ENCODE measurements at regions not wholly inside any gene's neighbourhood (a gene's known extent, or its start where the extent isn't known, plus 50 kb on each side); places are given as distances from the start of the nearest gene placed in this dataset.

GRCh38 chr3:56917361-56918110 is 115.8 kb upstream of the ARHGEF3 start:
- TF ChIP-seq SPI1 (IDR thresholded peaks at IDR 0.05; ENCODE audit: borderline replicate concordance, low read depth): peak; percentile 56
- TF ChIP-seq POLR2AphosphoS5 (IDR thresholded peaks at IDR 0.05; ENCODE audit: low read depth): no peak
- Histone ChIP-seq H3K27me3 (ENCODE audit: insufficient read depth, poor library complexity, severe bottlenecking) (peaks cover 3% of the 10 kb centered on the region), H3K4me3 (replicated peaks; ENCODE audit: insufficient read depth, low read length) (no peak overlapping the region), H3K27ac (replicated peaks) (no peak overlapping the region)
- no peak for DNase-seq (ENCODE audit: low read depth in 1 of 2, low spot score in 1 of 2)

DNA sequence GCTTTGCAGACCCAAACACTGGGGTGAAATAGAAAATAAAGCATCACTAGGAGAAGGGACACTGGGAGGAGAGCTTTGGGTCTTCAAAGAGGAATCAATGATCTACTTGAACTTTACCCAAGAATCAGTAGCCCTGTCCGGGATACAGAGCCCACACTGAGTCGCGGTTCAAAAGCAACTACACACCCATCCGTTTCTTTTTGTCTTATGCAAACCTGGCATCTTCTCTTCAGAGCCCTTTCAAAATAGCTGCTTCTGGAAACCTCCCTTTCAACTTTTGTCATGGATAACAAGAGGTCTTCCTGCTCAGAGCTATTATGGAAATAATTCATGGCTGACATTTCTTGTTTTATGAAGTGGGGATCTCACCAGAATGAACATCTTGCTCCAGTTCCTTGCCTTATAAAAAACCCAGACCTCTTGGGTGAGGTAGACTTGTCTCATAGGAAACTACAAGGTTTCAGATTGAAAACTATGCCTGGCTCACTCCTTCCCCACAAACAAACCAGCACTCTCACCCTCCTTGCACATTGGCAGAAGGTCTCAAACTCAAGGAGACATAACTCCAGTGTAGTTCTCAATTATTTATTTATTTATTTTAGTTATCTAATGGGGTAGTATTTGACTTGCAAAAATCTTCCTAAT is 115.1 kb upstream of the ARHGEF3 start:
- DNase-seq (ENCODE audit: low read depth in 1 of 2, low spot score in 1 of 2): no peak
- TF ChIP-seq POLR2AphosphoS5 (IDR thresholded peaks at IDR 0.05; ENCODE audit: low read depth) (no peak), SPI1 (IDR thresholded peaks at IDR 0.05; ENCODE audit: borderline replicate concordance, low read depth) (no peak), CTCF (IDR thresholded peaks at IDR 0.05; ENCODE audit: insufficient read depth, low read length) (no peak), REST (IDR thresholded peaks at IDR 0.05; ENCODE audit: insufficient replicate concordance, low read depth) (no peak), GABPA (IDR thresholded peaks at IDR 0.05; ENCODE audit: low read depth) (no peak)
- Histone ChIP-seq H3K27ac (replicated peaks) (no peak overlapping the region), H3K27me3 (ENCODE audit: insufficient read depth, poor library complexity, severe bottlenecking) (peaks cover 3% of the 10 kb centered on the region), H3K4me3 (replicated peaks; ENCODE audit: insufficient read depth, low read length) (no peak overlapping the region)

- DNase-seq (ENCODE audit: low read depth in 1 of 2, low spot score in 1 of 2): peak in 1 of 2 experiments; percentile 23
- no peak overlapping the region for H3K27ac ChIP-seq (replicated peaks)
- H3K27me3 ChIP-seq (ENCODE audit: insufficient read depth, poor library complexity, severe bottlenecking): peaks cover 3% of the 10 kb centered on the region
- H3K4me3 ChIP-seq (replicated peaks; ENCODE audit: insufficient read depth, low read length): no peak overlapping the region
- TF ChIP-seq CTCF (IDR thresholded peaks at IDR 0.05; ENCODE audit: insufficient read depth, low read length): no peak
- TF ChIP-seq POLR2AphosphoS5 (IDR thresholded peaks at IDR 0.05; ENCODE audit: low read depth): no peak
- no peak for TF ChIP-seq REST (IDR thresholded peaks at IDR 0.05; ENCODE audit: insufficient replicate concordance, low read depth)
- peak; percentile 26; the same call in 1 of the 2 replicates for TF ChIP-seq SPI1 (IDR thresholded peaks at IDR 0.05; ENCODE audit: borderline replicate concordance, low read depth)
Observed at GRCh38 chr3:56915966-56916586, 114.3 kb upstream of the ARHGEF3 start.

- peaks cover 3% of the 10 kb centered on the region for H3K27me3 ChIP-seq (ENCODE audit: insufficient read depth, poor library complexity, severe bottlenecking)
- H3K4me3 ChIP-seq (replicated peaks; ENCODE audit: insufficient read depth, low read length): no peak overlapping the region
- no peak for TF ChIP-seq CTCF (IDR thresholded peaks at IDR 0.05; ENCODE audit: insufficient read depth, low read length)
- TF ChIP-seq SPI1 (IDR thresholded peaks at IDR 0.05; ENCODE audit: borderline replicate concordance, low read depth): no peak
- no peak overlapping the region for H3K27ac ChIP-seq (replicated peaks)
- DNase-seq (ENCODE audit: low read depth in 1 of 2, low spot score in 1 of 2): no peak
Observed at GRCh38 chr3:56914646-56915045, 112.9 kb upstream of the ARHGEF3 start.

Measured in HL-60 (cell line).